GM12892 (cell line): ENCODE measurements at regions not wholly inside any gene's neighbourhood (a gene's known extent, or its start where the extent isn't known, plus 50 kb on each side); places are given as distances from the start of the nearest gene placed in this dataset.

Experiments used
- DNase-seq: peaks from one replicate; pipeline ENCODE4 v3.0.0; 2011; ENCODE audit not compliant: insufficient read length
- FAIRE-seq: peaks from 2 replicates; lab custom pipeline; 2011; peaks lifted over from hg19 to GRCh38; lab: Jason Lieb, UNC
- POLR2A ChIP-seq: IDR thresholded peaks from 2 replicates; pipeline ENCODE4 v1.6.1; 2011; ENCODE audit warnings: low read depth, low read length, control low read depth
- POLR2AphosphoS5 ChIP-seq: IDR thresholded peaks from 2 replicates; pipeline ENCODE4 v1.6.1; 2011; ENCODE audit warnings: low read depth, low read length, control low read depth
- TAF1 ChIP-seq: IDR thresholded peaks from 2 replicates; pipeline ENCODE4 v1.6.1; 2011; ENCODE audit warnings: low read depth, mild to moderate bottlenecking, control low read depth, low read length, borderline replicate concordance

DNA sequence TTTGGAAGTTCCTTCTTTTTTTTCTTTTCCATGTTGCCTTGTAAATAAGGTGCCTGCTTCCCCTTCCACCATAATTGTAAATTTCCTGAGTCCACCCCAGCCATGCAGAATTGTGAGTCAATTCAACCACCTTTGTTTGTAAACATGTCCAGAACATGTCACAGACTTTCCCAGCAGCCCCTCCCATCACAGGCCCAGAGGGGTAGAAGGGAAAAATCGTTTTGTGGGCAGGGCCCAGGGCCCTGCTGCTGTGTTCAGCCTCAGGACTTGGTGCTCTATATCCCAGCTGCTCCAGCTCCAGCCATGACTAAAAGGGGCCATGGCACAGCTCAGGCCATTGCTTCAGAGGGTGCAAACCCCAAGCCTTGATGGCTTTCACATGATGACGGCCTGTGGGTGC is 384.6 kb upstream of the NCAM2 start:
- TF ChIP-seq TAF1 (no peak), POLR2A (no peak), POLR2AphosphoS5 (no peak)

DNA sequence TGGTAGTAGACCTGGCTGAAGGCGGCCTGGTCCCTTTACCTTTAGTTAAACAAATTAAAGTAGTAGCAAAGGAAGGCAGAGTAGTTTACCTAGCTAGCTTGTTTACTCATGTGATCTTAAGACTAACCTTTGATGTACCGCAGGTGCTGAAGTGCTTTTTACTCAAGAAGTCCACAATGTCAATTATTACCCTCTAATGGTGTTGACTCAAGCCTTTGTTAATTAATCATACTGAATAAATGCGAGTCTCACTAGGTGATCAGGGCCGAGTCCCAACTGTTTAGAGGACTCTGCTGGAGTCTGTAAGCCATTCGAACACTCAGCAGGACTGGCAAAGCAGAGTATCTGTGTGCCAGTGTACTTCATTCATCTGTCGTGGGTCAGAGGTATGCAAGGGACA is 381.1 kb upstream of the NCAM2 start:
- FAIRE-seq = no peak
- DNase-seq = no peak
- TF ChIP-seq POLR2A (no peak), POLR2AphosphoS5 (no peak), TAF1 (no peak)

More for the DNA sequence above, 384.6 kb upstream of the NCAM2 start:
- FAIRE-seq (no peak), DNase-seq (no peak)

GRCh38 chr21:20618878-20619277 is 379.3 kb upstream of the NCAM2 start:
- no peak for FAIRE-seq
- no peak for TF ChIP-seq POLR2AphosphoS5
- TF ChIP-seq TAF1 = no peak
- no peak for TF ChIP-seq POLR2A
- DNase-seq = no peak

DNA sequence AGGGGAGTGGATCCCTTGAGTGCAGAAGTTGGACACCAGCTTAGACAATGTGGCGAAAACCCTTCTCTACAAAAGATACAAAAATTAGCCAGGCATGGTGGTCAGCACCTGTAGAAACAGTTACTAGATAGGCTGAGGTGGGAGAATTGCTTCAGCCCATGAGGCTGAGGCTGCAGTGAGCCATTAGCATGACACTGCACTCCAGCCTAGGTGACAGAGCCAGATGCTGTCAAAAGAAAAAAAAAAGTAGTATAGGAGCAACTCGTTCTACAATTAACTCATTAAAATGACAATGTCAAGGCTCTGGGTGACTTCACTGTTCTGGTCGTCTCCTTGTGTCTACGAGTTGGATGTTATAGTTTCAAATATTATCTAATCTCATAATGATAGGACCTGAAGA is 370.6 kb upstream of the NCAM2 start:
- TF ChIP-seq POLR2A (no peak), POLR2AphosphoS5 (no peak), TAF1 (no peak)
- DNase-seq = no peak
- no peak for FAIRE-seq

DNA sequence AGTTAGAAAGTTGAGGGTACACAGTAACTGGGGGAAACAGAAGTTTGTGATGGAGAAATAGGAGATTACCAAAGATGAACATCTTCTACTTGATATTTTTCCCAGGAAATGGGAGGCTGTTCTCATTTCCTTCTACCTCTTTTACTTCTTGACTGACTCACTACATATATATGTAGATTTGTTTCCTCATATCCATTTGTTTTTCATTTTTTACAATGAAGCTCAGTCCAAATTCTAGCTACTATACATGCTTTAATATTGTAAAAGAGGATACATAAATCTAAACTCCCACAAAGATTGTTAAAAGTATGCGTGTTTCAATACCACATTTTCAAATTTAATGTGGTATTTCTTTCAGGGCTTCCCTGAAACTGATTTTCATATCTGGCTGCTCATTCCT is 366.6 kb upstream of the NCAM2 start:
- no peak for TF ChIP-seq POLR2A
- TF ChIP-seq TAF1 = no peak
- no peak for TF ChIP-seq POLR2AphosphoS5
- FAIRE-seq = no peak
- no peak for DNase-seq

GRCh38 chr21:20639026-20639425 is 359.2 kb upstream of the NCAM2 start:
- DNase-seq (no peak), FAIRE-seq (no peak)
- TF ChIP-seq POLR2AphosphoS5 = no peak
- no peak for TF ChIP-seq POLR2A
- TF ChIP-seq TAF1 = no peak

DNA sequence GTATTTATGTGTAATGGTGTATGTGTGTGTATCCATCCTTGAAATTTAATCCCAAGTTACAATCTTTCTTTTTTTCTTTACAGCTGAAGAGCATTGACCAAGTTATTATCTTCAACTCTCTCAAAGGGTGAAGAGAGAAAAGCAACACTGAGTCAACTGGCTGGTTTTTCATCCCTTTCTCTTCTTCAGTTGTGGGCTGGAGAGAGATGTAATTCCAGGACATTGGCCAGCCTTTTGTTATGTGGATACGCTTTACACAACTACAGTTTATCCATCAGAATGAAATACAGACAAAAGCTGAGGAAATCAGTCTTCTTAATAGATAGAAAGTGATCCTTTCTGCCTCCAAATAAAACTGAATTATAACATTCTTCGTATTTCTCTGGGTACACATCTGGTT is 357.0 kb upstream of the NCAM2 start:
- no peak for DNase-seq
- no peak for FAIRE-seq
- TF ChIP-seq POLR2AphosphoS5 (no peak), POLR2A (no peak), TAF1 (no peak)

- DNase-seq (no peak), FAIRE-seq (no peak)
- no peak for TF ChIP-seq POLR2AphosphoS5
- TF ChIP-seq TAF1 = no peak
- TF ChIP-seq POLR2A = no peak
Measured at GRCh38 chr21:20642681-20643080, 355.5 kb upstream of the NCAM2 start.

GRCh38 chr21:20644552-20644951 is 353.7 kb upstream of the NCAM2 start:
- TF ChIP-seq POLR2AphosphoS5 (no peak), POLR2A (no peak), TAF1 (no peak)
- FAIRE-seq (no peak), DNase-seq (no peak)

GRCh38 chr21:20645344-20645743 is 352.9 kb upstream of the NCAM2 start:
- TF ChIP-seq POLR2AphosphoS5 (no peak), POLR2A (no peak), TAF1 (no peak)
- no peak for DNase-seq
- no peak for FAIRE-seq

- FAIRE-seq (no peak), DNase-seq (no peak)
- TF ChIP-seq POLR2A (no peak), TAF1 (no peak), POLR2AphosphoS5 (no peak)
Measured at GRCh38 chr21:20646431-20647165, 351.6 kb upstream of the NCAM2 start.

- no peak for DNase-seq
- no peak for FAIRE-seq
- TF ChIP-seq TAF1 (no peak), POLR2A (no peak), POLR2AphosphoS5 (no peak)
Measured at GRCh38 chr21:20647607-20648006, 350.6 kb upstream of the NCAM2 start.
